ENCODE measurements at regions not wholly inside any gene's neighbourhood (a gene's known extent, or its start where the extent isn't known, plus 50 kb on each side); places are given as distances from the start of the nearest gene placed in this dataset.
"Not testable (repeated sequence)": the region's sequence is repeated elsewhere in the genome, so short reads cannot be mapped to it uniquely, and the experiment has no call there.

- no peak for DNase-seq (ENCODE audit: low spot score)
Measured at GRCh38 chr4:111404673-111405072, 740.6 kb upstream of the FAM241A start.

GRCh38 chr4:111405989-111406388 is 739.3 kb upstream of the FAM241A start:
- DNase-seq (ENCODE audit: low spot score), result no peak

DNA sequence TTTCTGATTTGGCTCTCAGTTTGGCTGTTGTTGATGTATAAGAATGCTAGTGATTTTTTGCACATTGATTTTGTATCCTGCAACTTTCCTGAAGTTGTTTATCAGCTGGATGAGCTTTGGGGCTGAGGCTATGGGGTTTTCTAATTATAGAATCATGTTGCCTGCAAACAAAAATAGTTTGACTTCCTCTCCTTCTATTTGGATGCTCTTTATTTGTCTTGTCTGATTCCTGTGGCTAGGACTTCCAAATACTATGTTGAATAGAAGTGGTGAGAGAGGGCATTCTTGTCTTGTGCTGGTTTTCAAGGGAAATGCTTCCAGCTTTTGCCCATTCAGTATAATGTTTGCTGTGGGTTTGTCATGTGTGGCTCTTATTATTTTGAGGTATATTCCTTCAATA is 734.7 kb upstream of the FAM241A start:
- DNase-seq (ENCODE audit: low spot score), result no peak

- no peak for DNase-seq (ENCODE audit: low spot score)
Measured at GRCh38 chr4:111417521-111417920, 727.7 kb upstream of the FAM241A start.

DNA sequence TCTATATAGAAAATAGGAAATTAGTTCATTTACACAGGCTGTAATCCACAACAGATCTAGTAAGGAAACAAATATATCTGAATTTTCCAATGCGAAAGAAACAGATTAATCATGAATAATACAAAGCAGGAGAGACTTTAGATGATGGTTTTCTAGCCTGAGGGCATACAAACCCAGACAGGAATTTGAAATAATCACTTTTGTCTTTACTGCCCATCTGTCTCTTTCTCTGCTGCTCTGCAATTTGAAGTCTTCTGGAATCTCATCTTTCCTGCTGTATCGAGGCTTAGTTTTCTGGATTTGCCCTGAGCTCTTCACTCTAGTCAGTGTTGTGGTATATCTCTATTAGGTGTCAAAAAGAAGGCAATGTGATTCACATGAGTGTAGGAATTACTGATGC is 711.8 kb upstream of the FAM241A start:
- no peak for DNase-seq (ENCODE audit: low spot score)

DNA sequence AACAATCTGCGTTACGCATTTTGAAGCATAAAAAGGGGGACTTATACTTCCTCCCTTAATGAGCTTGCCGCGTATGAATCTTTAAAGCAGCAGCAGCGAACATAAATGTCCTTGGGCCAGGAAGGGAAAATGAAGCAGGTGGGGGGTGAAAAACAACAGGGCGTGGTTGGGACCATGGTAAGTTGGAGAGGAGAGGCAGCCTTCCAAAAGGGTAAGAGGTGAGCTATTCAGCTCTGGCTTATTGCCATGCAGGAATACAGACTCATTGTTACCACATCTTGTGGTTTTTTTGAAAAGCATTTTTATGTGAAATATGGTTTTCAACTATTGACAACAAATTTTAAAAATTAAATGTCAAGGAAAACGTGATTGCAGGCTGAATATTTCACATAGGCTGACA is 710.7 kb upstream of the FAM241A start:
- DNase-seq (ENCODE audit: low spot score), result no peak

GRCh38 chr4:111435986-111436744 is 709.1 kb upstream of the FAM241A start:
- no peak for DNase-seq (ENCODE audit: low spot score)

DNA sequence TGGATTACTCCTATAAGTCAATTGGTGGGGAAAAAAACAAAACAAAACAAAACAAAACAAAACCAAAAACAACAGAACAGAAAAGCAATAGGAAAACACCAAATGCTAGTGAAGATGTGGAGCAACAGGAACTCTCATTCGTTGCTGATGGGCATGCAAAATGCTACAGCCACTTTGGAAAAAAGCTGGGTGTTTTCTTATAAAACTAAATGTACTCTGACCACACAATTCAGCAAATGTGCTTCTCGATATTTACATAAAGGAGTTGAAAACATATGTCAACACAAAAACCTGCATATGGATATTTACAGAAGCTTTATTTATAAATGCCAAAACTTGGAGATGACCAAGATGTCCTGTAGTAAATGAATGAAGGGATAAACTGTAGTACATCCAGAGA is 703.6 kb upstream of the FAM241A start:
- no peak for DNase-seq (ENCODE audit: low spot score)

DNA sequence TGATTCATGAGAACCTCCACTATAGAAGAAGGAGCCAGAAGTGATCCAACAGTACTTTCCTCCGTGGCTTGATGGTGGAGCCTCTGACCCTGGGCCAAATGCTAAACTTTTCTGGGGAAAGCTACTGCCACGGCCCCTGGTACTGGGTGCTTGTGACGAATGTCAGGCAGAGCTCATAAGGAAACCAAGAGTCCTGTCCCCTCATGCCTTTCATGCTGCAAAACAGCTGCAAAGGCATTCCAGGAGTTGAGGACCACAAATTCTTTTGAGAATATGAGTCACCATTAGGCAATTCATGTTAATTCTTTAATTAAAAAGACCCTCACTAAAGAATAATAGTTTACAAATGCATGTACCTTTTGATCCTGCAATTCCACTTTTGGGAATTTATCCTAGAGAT is 700.4 kb upstream of the FAM241A start:
- not testable (repeated sequence) for DNase-seq (ENCODE audit: low spot score)

DNA sequence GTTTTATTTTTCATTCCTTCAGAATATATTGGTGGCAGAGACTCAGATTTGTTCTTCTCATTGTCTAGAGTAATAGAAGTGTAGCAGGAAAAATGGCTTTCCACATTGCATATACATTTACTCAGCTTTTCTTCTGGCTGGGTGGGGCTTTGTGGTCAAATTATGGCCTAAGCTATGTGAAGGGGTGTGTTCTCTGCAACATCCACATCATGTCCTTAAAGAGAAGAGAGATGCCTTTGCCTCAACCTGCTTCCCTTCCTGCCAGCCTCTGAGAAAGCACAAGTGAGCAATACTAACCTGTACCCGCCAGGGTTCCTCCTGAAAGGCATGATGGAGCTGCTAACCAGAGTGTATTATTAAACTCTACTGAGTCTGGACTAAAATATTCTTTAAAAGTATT is 695.6 kb upstream of the FAM241A start:
- DNase-seq (ENCODE audit: low spot score), result no peak

DNA sequence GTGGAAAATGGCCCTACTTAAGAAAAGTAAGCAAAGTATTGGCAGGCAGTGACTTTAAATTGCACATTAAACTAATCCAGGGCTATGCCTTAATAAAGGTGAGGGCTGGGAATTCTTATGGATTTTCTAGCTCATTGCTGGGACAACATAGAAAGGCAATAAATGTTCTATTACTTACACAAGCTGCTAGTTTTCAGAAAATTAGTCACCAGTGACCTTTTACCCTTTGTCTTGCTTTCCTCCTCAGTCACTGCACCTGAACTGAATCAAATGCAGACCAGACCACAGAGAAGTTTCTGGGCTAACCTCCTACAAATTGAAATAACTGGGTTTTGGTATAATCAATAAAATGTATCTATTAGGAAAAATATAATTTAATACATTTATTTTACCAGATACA is 694.4 kb upstream of the FAM241A start:
- no peak for DNase-seq (ENCODE audit: low spot score)

GRCh38 chr4:111453216-111453615 is 692.0 kb upstream of the FAM241A start:
- DNase-seq (ENCODE audit: low spot score), result no peak

- no peak for DNase-seq (ENCODE audit: low spot score)
Measured at GRCh38 chr4:111454961-111455360, 690.3 kb upstream of the FAM241A start.

DNA sequence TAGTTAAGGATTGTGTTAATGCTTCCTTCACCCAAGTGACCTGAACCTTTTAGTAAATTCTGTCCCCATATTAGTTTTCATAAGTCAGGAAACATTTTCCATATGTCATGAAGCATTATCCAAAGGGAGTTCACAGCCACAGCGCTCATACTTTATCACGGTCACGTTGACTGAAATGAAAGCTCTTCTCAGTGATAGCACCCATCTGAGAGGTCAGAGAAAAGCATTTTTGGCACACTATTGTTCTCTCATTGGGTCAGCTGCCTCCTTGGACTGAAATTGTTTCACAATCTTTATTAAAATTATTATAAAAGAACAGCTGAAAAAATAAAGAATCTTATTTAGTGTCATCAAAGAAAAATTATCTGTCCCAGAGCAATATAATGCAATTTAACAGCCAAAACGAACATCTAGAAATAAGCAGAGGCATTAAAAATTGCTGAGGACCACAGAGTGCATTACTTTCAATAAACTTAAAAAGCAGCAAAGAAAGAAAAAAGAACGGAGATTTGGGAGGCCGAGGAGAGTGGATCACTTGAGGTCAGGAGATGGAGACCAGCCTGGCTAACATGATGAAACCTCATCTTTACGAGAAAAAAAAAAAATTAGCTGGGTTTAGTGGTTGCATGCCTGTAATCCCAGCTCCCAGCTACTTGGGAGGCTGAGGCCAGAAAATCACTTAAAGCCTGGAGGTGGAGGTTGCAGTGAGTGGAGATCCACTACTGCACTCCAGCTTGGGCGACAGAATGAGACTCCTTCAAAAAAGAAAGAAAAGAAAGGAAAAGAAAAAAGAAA is 680.8 kb upstream of the FAM241A start:
- peak; percentile 3 for DNase-seq (ENCODE audit: low spot score)

- no peak for DNase-seq (ENCODE audit: low spot score)
Measured at GRCh38 chr4:111466811-111467604, 678.2 kb upstream of the FAM241A start.

DNA sequence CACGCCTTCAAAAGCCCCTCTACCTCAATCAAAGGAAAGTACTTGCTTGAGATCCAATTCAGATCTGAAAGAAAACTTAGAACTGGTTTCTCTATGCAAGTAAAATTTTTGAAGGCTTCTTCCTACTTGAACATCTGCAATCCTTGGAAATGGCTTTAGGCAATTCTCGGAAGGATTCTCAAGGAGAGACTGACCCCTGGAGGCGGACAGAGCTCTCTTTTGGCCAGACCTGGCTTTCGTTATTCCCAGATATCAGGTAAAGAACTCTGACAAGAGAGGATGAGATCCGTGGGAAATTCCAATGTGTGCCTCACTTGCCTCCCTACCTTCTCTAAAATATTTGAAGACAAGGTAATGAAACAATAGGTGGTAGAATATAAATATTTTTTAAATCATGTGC is 670.3 kb upstream of the FAM241A start:
- no peak for DNase-seq (ENCODE audit: low spot score)

DNA sequence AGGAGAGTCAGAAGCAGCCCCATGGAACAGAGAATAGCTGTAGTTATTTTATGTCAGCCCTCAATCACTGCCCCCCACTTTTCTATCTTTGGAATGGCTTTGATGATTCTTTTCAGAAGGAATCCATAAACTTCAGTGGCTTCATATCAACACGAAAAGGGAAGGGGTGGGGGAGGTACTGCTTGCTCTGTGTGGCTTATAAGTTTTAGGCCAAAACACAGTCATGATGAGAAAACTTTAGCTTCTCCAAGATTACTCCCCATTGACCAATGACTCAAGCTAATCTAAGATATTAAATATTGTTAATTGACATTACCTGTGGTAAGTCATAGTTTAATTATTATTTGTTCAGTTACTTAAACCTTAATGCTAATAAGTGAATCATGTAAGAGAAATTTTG is 669.6 kb upstream of the FAM241A start:
- no peak for DNase-seq (ENCODE audit: low spot score)

- no peak for DNase-seq (ENCODE audit: low spot score)
Measured at GRCh38 chr4:111480510-111480909, 664.7 kb upstream of the FAM241A start.

GRCh38 chr4:111483375-111484169 is 661.7 kb upstream of the FAM241A start:
- DNase-seq (ENCODE audit: low spot score), result no peak

GRCh38 chr4:111492496-111492895 is 652.8 kb upstream of the FAM241A start:
- DNase-seq (ENCODE audit: low spot score), result no peak

GRCh38 chr4:111494471-111494870 is 650.8 kb upstream of the FAM241A start:
- no peak for DNase-seq (ENCODE audit: low spot score)

DNA sequence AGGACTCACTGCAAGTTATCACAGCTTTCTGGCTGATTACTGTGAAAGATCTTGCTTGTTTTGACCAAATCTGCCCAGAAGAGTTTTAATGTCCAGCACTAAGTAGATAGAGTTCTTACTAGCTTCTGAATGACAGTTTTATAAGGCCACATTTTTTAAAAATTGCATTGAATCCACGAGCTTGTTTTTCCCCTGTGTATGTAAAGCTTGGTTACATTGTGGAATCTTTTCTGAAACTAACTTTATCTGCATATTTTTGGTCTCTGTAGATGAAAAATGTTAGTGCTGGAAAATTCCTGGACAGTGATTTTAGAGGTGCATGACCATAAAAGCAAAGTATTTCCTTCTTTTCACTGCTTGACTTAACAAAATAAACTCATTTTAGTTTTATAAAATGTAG is 650.3 kb upstream of the FAM241A start:
- no peak for DNase-seq (ENCODE audit: low spot score)

Data from COLO829 (cell line).